HG03354 (cell line): ENCODE measurements at regions not wholly inside any gene's neighbourhood (a gene's known extent, or its start where the extent isn't known, plus 50 kb on each side); places are given as distances from the start of the nearest gene placed in this dataset.

Source experiments
- ATAC-seq: cut with Tn5 transposase; IDR thresholded peaks from one replicate; pipeline ENCODE4 v1.9.1; 2021; ENCODE audit warnings: mild to moderate bottlenecking; ENCODE audit not compliant: unreplicated experiment, poor library complexity, severe bottlenecking

DNA sequence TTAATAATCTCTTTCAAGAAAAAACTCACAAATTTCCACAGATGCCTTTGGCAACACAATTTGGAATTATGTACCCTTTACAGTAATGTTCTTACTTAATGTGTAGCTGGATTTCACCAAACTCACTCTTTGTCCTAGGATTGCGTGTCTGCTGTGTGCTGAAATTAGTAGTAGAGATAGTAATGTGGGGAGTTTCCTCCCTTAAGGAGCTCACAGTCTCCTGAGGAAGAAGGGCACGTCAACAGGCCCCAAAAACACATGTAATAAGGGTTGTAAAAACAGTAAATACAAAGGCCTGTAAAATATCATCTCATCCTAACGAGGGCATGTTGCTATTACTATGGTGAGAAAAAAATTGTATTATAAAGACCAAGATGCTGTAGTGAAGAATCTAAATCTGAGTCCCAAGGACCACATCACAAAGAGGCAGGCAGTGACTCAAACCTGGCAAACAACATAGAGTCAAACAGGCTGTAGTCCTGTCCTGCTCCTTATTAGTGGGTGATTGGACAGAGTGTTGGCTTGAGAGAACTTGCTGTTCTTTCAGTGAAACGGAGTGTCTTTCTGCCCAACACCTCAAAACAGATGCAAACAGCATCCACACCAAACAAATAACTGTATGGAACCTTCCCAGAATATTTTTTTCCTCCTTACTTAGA lies 83.2 kb upstream of the PAPPA start:
- ATAC-seq = no peak

DNA sequence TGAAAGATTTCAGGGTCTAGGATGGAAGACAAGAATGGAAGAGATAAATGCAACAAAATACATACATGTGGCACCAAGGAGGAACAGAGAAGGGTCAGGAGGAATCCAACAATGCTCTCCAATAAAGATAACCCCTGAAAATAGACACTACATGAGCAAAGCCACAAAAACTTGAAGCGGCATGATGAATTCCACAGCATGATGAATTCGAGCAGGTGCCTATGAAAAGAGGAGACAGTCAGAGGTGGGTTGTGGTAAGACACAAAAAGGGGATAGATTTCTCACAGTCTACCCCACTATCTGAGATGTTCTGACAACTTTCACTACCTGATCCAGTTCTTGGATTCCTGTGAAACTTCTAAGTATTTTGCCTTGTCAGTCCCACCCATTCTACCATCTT lies 81.5 kb upstream of the PAPPA start:
- no peak for ATAC-seq

DNA sequence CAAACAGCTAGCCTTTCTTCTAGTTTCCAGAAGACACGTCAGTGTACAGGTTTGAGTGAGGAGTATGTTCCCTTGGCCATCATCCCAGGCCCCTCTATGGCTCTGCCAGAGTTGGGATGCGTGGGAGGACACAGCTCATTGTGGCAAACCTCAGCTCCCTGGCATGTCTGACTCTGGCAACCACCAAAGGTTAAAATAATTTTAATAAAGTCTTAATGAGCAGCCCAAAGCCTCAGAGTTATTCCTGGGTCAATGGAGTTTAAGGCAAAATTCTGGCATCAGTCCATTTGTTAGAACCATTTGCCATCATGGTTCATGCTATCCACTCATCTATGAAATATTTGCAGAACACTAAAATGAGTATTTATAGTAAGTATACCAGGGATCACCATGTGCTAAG lies 79.8 kb upstream of the PAPPA start:
- no peak for ATAC-seq

DNA sequence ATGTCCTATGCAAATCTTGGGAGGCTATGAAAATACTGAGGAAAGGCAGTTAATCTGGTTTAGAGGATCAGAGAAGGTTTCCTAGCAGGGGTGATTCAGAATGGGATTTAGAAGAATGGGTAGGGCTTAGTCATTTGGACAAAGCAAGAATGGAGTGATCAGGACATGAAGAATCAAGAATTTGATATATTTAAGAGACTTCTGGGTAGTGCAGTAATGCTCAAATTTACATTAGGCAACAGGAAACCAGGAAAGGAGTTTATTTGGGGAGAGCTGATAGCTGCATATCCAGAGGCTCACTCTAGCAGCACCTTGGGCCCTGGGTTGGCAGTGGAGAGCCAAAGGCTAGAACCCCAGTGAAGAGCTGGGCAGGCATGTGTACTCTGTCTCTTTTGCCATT lies 78.9 kb upstream of the PAPPA start:
- no peak for ATAC-seq

DNA sequence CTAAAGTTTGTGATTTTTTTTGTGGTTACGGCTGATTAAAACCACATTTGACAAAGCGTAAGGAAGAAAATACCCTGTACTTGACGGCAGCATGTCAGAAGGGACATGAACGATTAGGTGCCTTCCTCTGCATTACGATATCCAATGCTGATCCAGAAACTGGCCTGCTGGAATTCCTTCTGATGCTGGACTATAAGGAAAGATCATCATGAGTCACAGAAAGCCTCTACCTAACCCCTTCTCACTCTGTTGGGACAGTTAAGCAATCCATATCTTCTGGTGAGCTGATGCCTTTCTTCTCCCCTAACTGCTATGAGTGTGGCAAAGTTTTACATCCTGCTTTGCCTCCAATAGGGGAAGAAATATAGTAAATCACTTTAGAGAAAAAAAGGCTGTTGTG lies 78.4 kb upstream of the PAPPA start:
- no peak for ATAC-seq

DNA sequence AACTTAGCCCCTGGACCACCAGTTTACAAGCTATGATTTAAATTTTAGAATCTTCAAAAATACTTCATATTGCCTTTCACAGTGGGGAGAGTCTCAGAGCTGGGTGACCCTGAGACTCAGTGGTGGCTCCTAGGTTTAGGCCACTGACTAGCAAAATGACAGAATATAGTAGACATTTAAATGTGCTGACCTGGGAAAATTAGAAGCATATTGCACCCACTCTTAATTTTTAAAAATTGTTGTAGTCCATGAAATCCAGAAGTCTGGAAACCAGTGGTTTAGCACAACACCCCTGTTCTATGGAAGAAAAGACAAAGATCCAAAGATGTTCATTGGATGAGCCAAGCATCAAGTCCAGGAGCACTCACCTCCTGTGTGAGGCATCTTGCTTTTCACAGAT lies 75.0 kb upstream of the PAPPA start:
- no peak for ATAC-seq

DNA sequence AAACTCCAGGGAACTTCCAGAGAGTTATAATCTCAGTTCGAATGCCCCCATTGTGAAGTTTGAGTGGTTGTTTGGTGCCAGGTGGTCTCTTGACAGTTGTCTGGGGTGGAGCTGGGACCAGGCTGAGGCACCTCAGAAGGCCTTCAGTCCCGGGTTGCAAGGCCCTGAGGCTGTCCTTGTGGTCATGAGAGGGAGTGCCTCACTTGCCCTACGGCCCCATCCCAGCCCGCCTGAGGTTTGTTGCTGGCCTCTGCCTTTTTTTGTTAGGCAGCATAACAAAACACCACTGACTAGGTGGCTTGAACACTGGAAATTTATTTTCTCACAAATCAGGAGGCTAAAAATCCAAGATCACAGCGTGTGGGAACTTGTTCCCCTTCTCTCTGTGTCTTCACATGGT lies 73.0 kb upstream of the PAPPA start:
- no peak for ATAC-seq

DNA sequence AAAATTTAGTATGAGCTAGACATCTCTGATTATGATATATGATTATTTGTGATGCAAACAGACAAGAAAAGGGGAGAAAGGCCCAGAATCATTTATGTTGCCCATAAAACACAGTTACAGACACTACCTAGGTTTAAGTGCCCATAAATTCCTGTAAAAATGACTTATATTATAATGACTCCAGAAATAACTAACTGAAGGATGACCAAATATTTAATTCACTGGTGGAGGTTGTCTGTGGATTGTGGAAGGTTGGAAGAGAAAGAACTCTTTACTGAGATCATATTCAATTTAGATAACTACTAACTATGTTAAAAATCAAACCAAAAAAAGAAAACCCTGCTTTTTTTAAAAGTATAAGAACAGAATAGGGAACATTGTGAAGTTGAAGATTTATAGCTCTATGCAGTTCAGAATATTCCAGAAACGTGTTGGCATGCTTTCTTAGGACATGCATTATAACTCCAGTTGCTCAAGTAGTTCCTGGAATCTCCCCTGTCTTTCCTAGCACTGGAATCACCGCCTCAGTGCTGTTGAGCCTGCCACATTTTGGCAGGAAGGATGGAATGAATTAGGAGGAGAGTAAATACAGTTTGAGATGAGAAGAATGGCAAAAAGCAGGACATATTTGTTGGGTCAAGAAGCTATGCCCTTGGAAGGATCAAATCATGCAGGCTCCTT lies 72.0 kb upstream of the PAPPA start:
- no peak for ATAC-seq

DNA sequence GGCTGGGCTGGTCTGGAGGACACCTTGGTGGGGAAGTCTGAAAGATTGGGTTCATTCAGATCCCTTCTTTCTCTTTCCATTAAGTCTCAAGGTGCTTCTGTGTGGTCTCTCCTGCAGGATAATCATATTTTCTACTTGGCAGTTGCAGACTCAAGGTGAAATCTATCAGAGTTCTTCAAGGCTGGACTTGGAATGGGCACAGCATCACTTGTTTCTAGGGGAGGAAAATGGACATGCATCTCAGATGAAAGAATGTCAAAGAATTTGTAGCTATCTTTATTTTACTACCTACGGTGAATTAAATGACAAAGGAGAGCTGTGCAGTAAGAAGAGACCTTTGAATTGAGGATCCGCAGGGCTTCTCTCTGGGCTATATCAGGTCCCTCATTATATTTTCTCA lies 69.8 kb upstream of the PAPPA start:
- ATAC-seq = no peak

DNA sequence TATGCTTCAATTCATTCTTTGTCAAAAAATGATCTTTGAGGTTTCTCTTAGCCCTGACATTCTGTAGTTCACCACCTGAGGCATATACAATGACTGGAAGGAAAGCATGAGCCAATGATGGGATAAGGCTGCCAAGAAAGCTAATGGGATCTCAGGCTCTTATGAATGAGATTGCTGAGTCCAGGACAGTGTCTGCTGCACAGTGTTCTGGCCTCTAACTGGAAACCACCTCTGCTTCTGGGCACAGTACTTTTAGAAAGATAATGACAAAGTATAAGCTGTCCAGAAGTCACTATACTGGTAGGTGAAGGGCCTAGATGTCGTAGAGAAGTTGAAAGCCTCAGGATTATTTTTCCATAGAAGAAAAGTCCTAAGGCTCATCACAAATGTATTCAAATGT lies 69.1 kb upstream of the PAPPA start:
- no peak for ATAC-seq

DNA sequence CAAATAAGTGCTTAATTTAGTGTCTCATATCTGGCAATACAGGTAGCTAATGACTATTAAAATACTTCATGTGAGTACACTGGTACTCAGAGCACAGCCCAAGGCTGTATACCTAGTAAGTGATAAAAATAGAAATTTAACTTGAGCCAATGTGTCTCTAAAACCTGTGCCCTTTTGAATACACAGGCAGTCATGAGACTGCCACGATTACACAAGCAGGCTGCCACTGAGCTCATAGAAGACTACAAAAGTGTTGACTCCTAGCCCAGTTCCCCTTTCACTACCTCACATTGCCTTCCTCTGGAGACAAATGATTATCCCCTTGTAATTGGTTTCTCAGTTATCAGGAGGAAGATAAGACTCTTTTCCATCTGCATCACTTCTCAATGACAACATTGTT lies 66.3 kb upstream of the PAPPA start:
- ATAC-seq = no peak

DNA sequence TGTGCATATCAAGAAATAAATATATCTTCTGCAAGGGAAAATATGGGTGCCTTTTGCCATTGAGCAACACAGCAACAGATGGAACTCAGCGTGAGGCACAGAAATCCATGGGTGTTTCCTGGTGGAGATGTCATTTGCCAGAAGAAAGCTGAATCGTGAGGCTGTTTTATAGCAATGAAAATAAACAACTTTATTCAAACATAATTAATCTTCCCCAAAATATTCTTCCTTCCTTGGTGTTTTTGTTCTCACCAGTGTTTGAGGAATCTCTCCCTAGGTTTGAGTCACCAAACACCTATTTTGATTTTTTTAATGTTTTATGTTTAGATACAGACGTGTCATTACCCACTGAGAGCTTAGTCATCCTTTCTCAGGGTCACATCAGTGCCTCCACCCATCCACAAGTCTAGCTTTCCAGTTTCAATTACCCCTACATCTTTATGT lies 65.8 kb upstream of the PAPPA start:
- no peak for ATAC-seq

DNA sequence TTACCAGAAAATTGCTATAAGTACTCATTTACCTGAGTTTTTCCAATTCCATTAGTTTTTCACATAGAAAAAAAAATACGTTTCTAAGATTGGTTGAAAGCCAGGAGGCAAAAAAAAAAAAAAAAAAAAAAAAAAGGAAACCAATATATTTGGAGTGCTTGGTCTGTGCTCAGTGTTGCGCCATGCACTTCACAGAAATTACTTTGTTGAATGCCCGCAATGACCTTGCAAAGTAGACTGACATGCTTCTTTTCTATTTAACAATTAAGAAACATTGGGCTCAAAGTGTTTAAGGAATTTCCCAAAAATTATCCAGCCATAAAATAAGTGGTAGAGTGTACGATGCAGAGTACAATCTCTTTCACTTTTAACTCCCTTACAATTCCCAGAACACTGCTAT lies 65.2 kb upstream of the PAPPA start:
- ATAC-seq = no peak

DNA sequence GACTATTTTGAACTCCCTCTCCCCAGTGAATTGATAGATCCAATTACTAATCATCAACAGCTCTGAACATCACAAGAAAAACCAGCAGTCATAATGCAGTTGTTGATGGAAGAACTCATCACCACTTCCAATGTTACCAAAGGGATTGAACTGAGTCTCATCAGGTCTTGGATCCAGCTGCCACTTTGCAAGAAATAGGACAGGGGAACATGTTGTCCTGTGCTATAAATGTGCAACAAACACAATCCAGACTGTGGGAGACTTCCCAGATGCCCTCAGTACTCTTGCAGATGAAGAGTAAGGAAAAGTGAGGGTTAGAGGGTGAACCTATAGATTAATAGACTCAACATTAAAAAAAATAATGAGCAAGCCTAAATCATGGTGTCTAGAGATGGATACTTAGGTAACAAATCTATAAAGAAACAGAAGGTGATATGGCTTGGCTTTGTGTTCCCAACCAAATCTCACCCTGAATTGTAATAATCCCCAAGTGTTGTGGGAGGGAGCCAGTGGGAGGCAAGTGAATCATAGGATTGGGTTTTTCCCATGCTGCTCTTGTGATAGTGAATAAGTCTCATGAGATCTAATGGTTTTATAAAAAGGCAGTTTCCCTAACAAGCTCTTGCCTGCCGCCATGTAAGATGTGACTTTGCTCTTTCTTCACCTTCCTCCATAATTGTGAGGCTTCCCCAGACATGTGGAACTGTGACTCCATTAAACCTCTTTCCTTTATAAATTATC lies 63.4 kb upstream of the PAPPA start:
- ATAC-seq = no peak

DNA sequence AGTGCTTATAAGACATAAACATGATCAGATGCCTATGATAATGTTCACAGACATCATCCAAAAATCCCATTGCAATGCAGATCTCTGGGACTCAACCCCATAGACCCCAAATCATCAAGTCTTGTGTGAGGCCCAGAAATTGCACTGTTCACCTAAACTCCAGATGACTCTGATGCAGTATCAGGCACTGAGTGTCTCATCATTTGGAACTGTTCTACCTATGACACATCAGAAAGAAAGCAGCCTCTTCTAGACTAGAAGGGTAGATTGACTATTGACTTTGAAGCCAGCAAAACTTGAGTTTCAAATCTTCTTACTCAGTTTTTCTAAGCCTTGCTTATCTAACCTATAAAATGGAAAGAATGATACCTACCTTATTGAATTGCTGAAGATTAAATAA lies 58.7 kb upstream of the PAPPA start:
- ATAC-seq = no peak

DNA sequence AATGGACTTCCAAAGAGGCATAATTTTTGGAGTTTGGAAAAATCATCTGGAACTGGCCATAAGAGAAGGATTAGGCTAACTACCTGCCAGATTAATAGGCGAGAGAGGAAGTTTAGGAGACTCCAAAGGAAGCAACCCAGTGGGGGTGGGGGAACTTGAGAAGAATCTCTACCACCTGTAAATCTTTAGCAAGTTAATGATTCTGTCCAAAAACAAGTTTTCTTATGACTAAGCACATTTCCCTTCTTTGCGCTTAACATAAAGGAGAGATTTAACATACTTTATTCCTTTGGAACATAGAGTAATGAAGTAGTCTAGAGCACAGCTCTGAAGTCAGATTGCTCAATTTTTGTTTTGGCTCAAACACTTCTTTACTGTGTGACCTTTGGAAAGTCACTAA lies 58.2 kb upstream of the PAPPA start:
- ATAC-seq = no peak

DNA sequence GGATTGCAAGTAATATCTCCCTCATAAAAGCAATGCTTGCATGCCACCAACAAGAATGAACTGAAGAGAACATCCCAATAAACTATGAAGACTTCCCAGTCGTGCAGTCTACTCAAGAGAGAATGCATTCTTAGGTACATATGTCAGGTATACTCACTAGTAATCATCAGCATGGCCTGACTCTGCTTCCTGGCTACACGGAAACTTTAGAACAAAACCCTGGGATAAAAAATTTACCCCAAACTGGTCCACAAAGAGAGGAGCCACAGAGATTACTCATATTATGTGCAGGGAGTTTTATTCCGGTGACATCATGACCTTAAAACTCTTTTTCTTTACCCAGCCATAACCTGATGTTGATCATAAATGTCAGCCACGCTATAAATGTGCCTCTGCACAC lies 57.5 kb upstream of the PAPPA start:
- ATAC-seq = no peak

DNA sequence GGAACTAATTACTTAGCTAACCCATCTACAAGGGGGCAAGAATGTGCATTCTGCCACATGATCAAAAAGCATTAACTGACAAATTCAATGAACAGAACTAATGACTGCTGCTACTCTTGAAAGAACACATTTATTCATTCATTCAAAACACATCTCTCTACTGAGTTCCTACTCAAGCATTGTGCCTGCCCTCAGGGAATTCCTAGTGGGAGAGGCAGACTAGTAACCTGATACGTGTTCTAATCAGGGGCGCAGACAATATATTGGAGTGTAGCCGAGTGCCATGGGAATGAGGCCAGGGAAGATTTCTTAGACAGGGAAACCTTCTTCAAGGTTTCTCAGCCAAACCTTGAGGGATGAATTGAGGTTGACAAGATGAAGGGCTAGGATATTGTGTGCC lies 56.7 kb upstream of the PAPPA start:
- ATAC-seq = no peak

DNA sequence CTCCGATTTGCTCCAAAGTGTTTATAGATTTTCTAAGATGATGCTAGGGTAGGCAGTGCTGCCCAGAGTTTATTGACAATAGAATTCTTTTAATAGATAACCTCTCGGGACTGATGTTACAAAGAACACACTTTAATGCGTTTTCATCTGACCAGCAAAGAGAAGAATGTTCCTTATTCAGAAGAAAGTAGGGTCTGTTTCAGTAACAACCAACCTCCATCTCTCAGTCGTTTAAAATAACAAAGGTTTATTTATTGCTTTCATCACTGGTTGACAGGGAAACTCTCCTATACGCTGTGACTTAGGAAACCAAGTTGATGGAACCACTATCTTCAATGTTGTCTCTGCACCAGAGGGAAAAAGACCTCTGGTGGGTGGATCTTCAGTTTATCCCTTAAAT lies 55.1 kb upstream of the PAPPA start:
- ATAC-seq = no peak

DNA sequence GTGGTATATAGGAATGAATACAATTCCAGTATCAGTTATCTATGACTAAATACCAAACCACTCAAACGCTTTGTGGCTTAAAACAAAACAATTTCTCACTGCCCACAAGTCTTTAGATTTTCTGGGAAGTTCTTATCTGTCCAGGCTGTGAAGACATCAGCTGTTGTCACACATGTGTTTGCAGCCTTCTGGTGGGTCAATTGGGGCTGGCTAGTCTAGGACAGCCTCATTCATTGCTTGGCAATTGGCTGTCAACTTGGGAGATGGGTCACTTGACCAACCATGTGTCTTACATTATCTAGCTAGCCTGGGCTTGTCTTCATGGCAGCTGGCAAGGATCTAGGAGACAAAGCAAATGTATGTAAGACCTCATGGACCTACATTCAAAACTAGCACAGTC lies 53.8 kb upstream of the PAPPA start:
- ATAC-seq = no peak

DNA sequence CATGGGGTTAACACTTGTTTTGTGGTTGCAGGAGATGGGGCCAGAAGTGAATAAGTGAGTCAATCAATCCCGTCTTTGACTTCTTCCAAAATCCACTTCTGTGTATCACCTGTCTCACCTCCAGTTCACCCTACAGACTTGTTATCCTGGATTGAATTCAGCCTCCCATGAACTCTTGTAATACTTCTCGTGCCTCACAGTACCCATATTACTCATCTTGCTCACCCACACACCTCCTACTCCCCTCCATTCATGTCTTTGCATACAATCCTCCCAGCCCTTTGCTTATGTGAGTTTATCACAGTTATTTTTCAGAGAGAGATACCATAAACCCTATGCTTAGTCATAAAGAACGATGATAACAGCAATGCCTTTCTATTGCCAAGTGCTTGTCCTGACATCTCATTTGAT lies 52.9 kb upstream of the PAPPA start:
- no peak for ATAC-seq
